Right ventricle myocardium superior (tissue), 1 donor: ENCODE measurements at regions not wholly inside any gene's neighbourhood (a gene's known extent, or its start where the extent isn't known, plus 50 kb on each side); places are given as distances from the start of the nearest gene placed in this dataset.
A peak's percentile ranks its signal among the peaks of the same experiment; 100 is the strongest.
"Not testable (repeated sequence)": the region's sequence is repeated elsewhere in the genome, so short reads cannot be mapped to it uniquely, and the experiment has no call there.

ENCODE experiments used
- ATAC-seq: fragments of 200-7000 bp; cut with Tn5 transposase; one replicate; pipeline ENCODE4 v1.9.1; 2020; ENCODE audit warnings: mild to moderate bottlenecking; ENCODE audit not compliant: poor library complexity
- DNase-seq: peaks from one replicate; pipeline ENCODE4 v3.0.0-alpha.2; 2020
- intact Hi-C: fragments of 100-400 bp; cut with DNase I; formaldehyde crosslinking; loops from one replicate; pipeline ENCODE4 v1.11.2; 2022
- donor health status: DM: no; HTN: yes; CAD: no; lungs with severe emphysema.

GRCh38 chr5:68991279-68992084 lies 102.3 kb upstream of the SLC30A5 start:
- intact Hi-C loops = no loop called here
- ATAC-seq (no peak), DNase-seq (no peak)

GRCh38 chr5:68994645-68995044 lies 99.2 kb upstream of the SLC30A5 start:
- intact Hi-C loops = no loop called here
- ATAC-seq (no peak), DNase-seq (no peak)

GRCh38 chr5:68995845-68996545 lies 97.8 kb upstream of the SLC30A5 start:
- intact Hi-C loops = no loop called here
- no peak for DNase-seq
- ATAC-seq = no peak

GRCh38 chr5:68999181-68999580 lies 94.6 kb upstream of the SLC30A5 start:
- no peak for ATAC-seq
- intact Hi-C loops = no loop called here
- no peak for DNase-seq

GRCh38 chr5:69000216-69000919 lies 93.4 kb upstream of the SLC30A5 start:
- intact Hi-C loops = no loop called here
- DNase-seq (no peak), ATAC-seq (no peak)

GRCh38 chr5:69000949-69001348 lies 92.9 kb upstream of the SLC30A5 start:
- no peak for ATAC-seq
- intact Hi-C loops = no loop called here
- DNase-seq = no peak

- ATAC-seq = no peak
Observed at GRCh38 chr5:69001627-69002026, 92.2 kb upstream of the SLC30A5 start.

GRCh38 chr5:69004127-69004526 lies 89.7 kb upstream of the SLC30A5 start:
- no peak for ATAC-seq
- intact Hi-C loops = no loop called here

More at GRCh38 chr5:69001627-69002026, 92.2 kb upstream of the SLC30A5 start:
- DNase-seq = no peak
- intact Hi-C loops = no loop called here

GRCh38 chr5:69004676-69005075 lies 89.1 kb upstream of the SLC30A5 start:
- ATAC-seq (no peak), DNase-seq (no peak)
- intact Hi-C loops = no loop called here

More at GRCh38 chr5:69004127-69004526, 89.7 kb upstream of the SLC30A5 start:
- no peak for DNase-seq

GRCh38 chr5:69006030-69006429 lies 87.8 kb upstream of the SLC30A5 start:
- ATAC-seq (no peak), DNase-seq (no peak)
- intact Hi-C loops = no loop called here

GRCh38 chr5:69007163-69007562 lies 86.7 kb upstream of the SLC30A5 start:
- DNase-seq (no peak), ATAC-seq (no peak)
- intact Hi-C loops = no loop called here

GRCh38 chr5:69007726-69008368 lies 86.0 kb upstream of the SLC30A5 start:
- intact Hi-C loops = no loop called here
- peak; percentile 67 for DNase-seq
- peak; percentile 83 for ATAC-seq

- ATAC-seq (no peak), DNase-seq (no peak)
- intact Hi-C loops = no loop called here
Observed at GRCh38 chr5:69010476-69010875, 83.3 kb upstream of the SLC30A5 start.

GRCh38 chr5:69011910-69012309 lies 81.9 kb upstream of the SLC30A5 start:
- ATAC-seq (no peak), DNase-seq (no peak)
- intact Hi-C loops = no loop called here

GRCh38 chr5:69013481-69013880 lies 80.3 kb upstream of the SLC30A5 start:
- ATAC-seq (no peak), DNase-seq (no peak)
- intact Hi-C loops = no loop called here

- intact Hi-C loops, DNase-seq, ATAC-seq: not testable (repeated sequence)
Observed at GRCh38 chr5:69014007-69014406, 79.8 kb upstream of the SLC30A5 start.

- DNase-seq (no peak), ATAC-seq (no peak)
- intact Hi-C loops = no loop called here
Observed at GRCh38 chr5:69019668-69020375, 74.0 kb upstream of the SLC30A5 start.

GRCh38 chr5:69024241-69024651 lies 69.6 kb upstream of the SLC30A5 start:
- DNase-seq (no peak), ATAC-seq (peak; percentile 59)
- intact Hi-C loops = no loop called here
